ENCODE measurements at regions not wholly inside any gene's neighbourhood (a gene's known extent, or its start where the extent isn't known, plus 50 kb on each side); places are given as distances from the start of the nearest gene placed in this dataset.

DNA sequence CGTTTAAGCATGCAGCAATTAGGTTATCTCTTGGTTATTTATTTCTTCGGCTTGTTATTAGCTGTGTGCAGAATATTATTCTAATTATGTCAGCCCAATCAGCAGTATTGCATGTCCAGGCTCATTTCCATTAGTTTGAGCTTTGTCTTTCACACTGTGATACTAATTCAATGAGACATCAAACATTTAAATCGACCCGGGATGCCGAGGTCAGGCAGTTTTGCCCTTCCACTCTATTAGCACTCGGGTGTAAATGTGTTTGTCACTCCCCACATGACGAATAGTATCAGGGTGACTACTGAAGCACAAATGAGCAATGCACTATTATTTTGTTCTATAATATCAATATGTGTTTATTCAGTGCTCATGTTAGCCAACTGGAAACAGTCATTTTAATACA, 170.9 kb downstream of the ANXA2 start:
- no peak overlapping the region for H2AFZ ChIP-seq (ENCODE audit: low read length)
- no peaks in the 10 kb centered on the region for H3K79me2 ChIP-seq (ENCODE audit: low read length)
- intact Hi-C loops (cut with micrococcal nuclease): no loop called here
- DNase-seq (no peak), ATAC-seq (no peak)
- no peaks in the 10 kb centered on the region for H3F3A ChIP-seq (ENCODE audit: low read length, unreplicated experiment)
- no peaks in the 10 kb centered on the region for H4K20me1 ChIP-seq (ENCODE audit: low read length)
- H3K9me3 ChIP-seq (ENCODE audit: low read length): no peaks in the 10 kb centered on the region
- POLR2A ChIA-PET (ENCODE audit: unreplicated experiment): no interaction called here
- H3K27ac ChIP-seq (ENCODE audit: low read length): no peak overlapping the region
- TF ChIP-seq EZH2phosphoT487 (IDR thresholded peaks at IDR 0.05; ENCODE audit: borderline replicate concordance, low read length) (no peak), EZH2 (IDR thresholded peaks at IDR 0.05; ENCODE audit: low read length, unreplicated experiment) (no peak)
- TF ChIP-seq, protein P1, sequence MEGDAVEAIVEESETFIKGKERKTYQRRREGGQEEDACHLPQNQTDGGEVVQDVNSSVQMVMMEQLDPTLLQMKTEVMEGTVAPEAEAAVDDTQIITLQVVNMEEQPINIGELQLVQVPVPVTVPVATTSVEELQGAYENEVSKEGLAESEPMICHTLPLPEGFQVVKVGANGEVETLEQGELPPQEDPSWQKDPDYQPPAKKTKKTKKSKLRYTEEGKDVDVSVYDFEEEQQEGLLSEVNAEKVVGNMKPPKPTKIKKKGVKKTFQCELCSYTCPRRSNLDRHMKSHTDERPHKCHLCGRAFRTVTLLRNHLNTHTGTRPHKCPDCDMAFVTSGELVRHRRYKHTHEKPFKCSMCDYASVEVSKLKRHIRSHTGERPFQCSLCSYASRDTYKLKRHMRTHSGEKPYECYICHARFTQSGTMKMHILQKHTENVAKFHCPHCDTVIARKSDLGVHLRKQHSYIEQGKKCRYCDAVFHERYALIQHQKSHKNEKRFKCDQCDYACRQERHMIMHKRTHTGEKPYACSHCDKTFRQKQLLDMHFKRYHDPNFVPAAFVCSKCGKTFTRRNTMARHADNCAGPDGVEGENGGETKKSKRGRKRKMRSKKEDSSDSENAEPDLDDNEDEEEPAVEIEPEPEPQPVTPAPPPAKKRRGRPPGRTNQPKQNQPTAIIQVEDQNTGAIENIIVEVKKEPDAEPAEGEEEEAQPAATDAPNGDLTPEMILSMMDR (conservative IDR thresholded peaks at IDR 0.05; ENCODE audit: low read depth, low read length): no peak
- no peaks in the 10 kb centered on the region for H3K36me3 ChIP-seq (ENCODE audit: low read depth, low read length)
- no peak overlapping the region for H3K9ac ChIP-seq (ENCODE audit: low read length)
- no peaks in the 10 kb centered on the region for H3K9me2 ChIP-seq (replicated peaks; ENCODE audit: low read length)
- BruUV-seq (replicated peaks): no TSS peak
- H3K27me3 ChIP-seq (ENCODE audit: low read length): peaks cover 92% of the 10 kb centered on the region
- H3K4me3 ChIP-seq (ENCODE audit: low read length): no peak overlapping the region
- H3K4me1 ChIP-seq (ENCODE audit: insufficient read depth, low read length): no peaks in the 10 kb centered on the region
- CTCF ChIA-PET: no interaction called here
- no peak overlapping the region for H3K4me2 ChIP-seq (ENCODE audit: low read length)

- no peaks in the 10 kb centered on the region for H3K9me2 ChIP-seq (replicated peaks; ENCODE audit: low read length)
- CTCF ChIA-PET: no interaction called here
- TF ChIP-seq EZH2phosphoT487 (IDR thresholded peaks at IDR 0.05; ENCODE audit: borderline replicate concordance, low read length) (no peak), EZH2 (IDR thresholded peaks at IDR 0.05; ENCODE audit: low read length, unreplicated experiment) (no peak)
- TF ChIP-seq, protein P1 (conservative IDR thresholded peaks at IDR 0.05; ENCODE audit: low read depth, low read length): no peak
- H3F3A ChIP-seq (ENCODE audit: low read length, unreplicated experiment): no peaks in the 10 kb centered on the region
- no peaks in the 10 kb centered on the region for H4K20me1 ChIP-seq (ENCODE audit: low read length)
- POLR2A ChIA-PET (ENCODE audit: unreplicated experiment): no interaction called here
- H3K9ac ChIP-seq (ENCODE audit: low read length): no peak overlapping the region
- peaks cover 96% of the 10 kb centered on the region for H3K27me3 ChIP-seq (ENCODE audit: low read length)
- no TSS peak for BruUV-seq (replicated peaks)
- H2AFZ ChIP-seq (ENCODE audit: low read length): no peak overlapping the region
- no peaks in the 10 kb centered on the region for H3K79me2 ChIP-seq (ENCODE audit: low read length)
- ATAC-seq (no peak), DNase-seq (no peak)
- no peak overlapping the region for H3K4me2 ChIP-seq (ENCODE audit: low read length)
- H3K4me1 ChIP-seq (ENCODE audit: insufficient read depth, low read length): no peaks in the 10 kb centered on the region
- no peak overlapping the region for H3K4me3 ChIP-seq (ENCODE audit: low read length)
- H3K27ac ChIP-seq (ENCODE audit: low read length): no peak overlapping the region
- H3K36me3 ChIP-seq (ENCODE audit: low read depth, low read length): no peaks in the 10 kb centered on the region
- intact Hi-C loops (cut with micrococcal nuclease): no loop called here
- H3K9me3 ChIP-seq (ENCODE audit: low read length): no peaks in the 10 kb centered on the region
Observed at GRCh38 chr15:60228101-60228500, 169.7 kb downstream of the ANXA2 start.

- DNase-seq (no peak), ATAC-seq (no peak)
- H2AFZ ChIP-seq (ENCODE audit: low read length): no peak overlapping the region
- H3K9me2 ChIP-seq (replicated peaks; ENCODE audit: low read length): no peaks in the 10 kb centered on the region
- no TSS peak for BruUV-seq (replicated peaks)
- ChIA-PET POLR2A (ENCODE audit: unreplicated experiment) (no interaction called here), CTCF (no interaction called here)
- no peak overlapping the region for H3K4me2 ChIP-seq (ENCODE audit: low read length)
- peaks cover 92% of the 10 kb centered on the region for H3K27me3 ChIP-seq (ENCODE audit: low read length)
- no peak overlapping the region for H3K27ac ChIP-seq (ENCODE audit: low read length)
- TF ChIP-seq, protein P1 (conservative IDR thresholded peaks at IDR 0.05; ENCODE audit: low read depth, low read length): no peak
- no peak for TF ChIP-seq EZH2 (IDR thresholded peaks at IDR 0.05; ENCODE audit: low read length, unreplicated experiment)
- no peak for TF ChIP-seq EZH2phosphoT487 (IDR thresholded peaks at IDR 0.05; ENCODE audit: borderline replicate concordance, low read length)
- H3K4me3 ChIP-seq (ENCODE audit: low read length): no peak overlapping the region
- no peaks in the 10 kb centered on the region for H3K4me1 ChIP-seq (ENCODE audit: insufficient read depth, low read length)
- H3K36me3 ChIP-seq (ENCODE audit: low read depth, low read length): no peaks in the 10 kb centered on the region
- H3K79me2 ChIP-seq (ENCODE audit: low read length): no peaks in the 10 kb centered on the region
- no peak overlapping the region for H3K9ac ChIP-seq (ENCODE audit: low read length)
- no peaks in the 10 kb centered on the region for H3F3A ChIP-seq (ENCODE audit: low read length, unreplicated experiment)
- intact Hi-C loops (cut with micrococcal nuclease): no loop called here
- no peaks in the 10 kb centered on the region for H4K20me1 ChIP-seq (ENCODE audit: low read length)
- no peaks in the 10 kb centered on the region for H3K9me3 ChIP-seq (ENCODE audit: low read length)
Observed at GRCh38 chr15:60228619-60229018, 169.2 kb downstream of the ANXA2 start.

Data from PC-3 (cell line).